Fibroblast of lung (primary cell): ENCODE measurements at regions not wholly inside any gene's neighbourhood (a gene's known extent, or its start where the extent isn't known, plus 50 kb on each side); places are given as distances from the start of the nearest gene placed in this dataset.

ENCODE experiments used
- EZH2 ChIP-seq: IDR thresholded peaks from 2 replicates; pipeline ENCODE4 v1.5.1; 2012; ENCODE audit warnings: low read length, control low read depth, mild to moderate bottlenecking; ENCODE audit errors: missing control alignments
- TF ChIP-seq, protein P1 (sequence below), 2 donors: IDR thresholded peaks in 1 of 2; conservative IDR thresholded peaks in 1 of 2; 1 replicate in 1 of 2; 2 replicates in 1 of 2; pipeline ENCODE4 v1.5.1; 2011 to 2012; ENCODE audit warnings: low read length in 2 of 2, control low read depth in 1 of 2, inconsistent platforms in 1 of 2, low read depth in 1 of 2, mild to moderate bottlenecking in 1 of 2

DNA sequence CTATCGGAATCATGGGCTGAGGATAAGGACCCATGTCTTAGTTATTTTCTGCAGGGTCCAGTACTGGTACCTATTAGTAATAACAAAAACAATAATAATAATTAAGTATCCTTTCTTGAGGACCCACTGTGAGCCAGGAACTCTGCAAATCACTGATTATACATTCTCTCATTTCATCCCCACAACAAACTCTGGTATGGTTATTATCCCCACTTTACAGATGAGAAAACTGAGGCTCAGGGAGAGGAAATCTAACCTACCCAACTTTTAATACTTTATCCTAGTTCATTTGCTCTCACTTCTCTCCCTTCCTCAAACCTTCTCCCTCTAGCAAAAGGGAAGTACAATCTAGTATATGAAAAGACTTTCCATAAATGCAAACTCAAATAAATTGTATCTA is 528.4 kb upstream of the PROK2 start:
- TF ChIP-seq, protein P1, sequence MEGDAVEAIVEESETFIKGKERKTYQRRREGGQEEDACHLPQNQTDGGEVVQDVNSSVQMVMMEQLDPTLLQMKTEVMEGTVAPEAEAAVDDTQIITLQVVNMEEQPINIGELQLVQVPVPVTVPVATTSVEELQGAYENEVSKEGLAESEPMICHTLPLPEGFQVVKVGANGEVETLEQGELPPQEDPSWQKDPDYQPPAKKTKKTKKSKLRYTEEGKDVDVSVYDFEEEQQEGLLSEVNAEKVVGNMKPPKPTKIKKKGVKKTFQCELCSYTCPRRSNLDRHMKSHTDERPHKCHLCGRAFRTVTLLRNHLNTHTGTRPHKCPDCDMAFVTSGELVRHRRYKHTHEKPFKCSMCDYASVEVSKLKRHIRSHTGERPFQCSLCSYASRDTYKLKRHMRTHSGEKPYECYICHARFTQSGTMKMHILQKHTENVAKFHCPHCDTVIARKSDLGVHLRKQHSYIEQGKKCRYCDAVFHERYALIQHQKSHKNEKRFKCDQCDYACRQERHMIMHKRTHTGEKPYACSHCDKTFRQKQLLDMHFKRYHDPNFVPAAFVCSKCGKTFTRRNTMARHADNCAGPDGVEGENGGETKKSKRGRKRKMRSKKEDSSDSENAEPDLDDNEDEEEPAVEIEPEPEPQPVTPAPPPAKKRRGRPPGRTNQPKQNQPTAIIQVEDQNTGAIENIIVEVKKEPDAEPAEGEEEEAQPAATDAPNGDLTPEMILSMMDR (conservative IDR thresholded peaks at IDR 0.05 in 1 of 2, IDR thresholded peaks at IDR 0.05 in 1 of 2; ENCODE audit: low read depth in 1 of 2, low read length in 2 of 2) = no peak
- no peak for TF ChIP-seq EZH2
